ENCODE measurements at regions not wholly inside any gene's neighbourhood (a gene's known extent, or its start where the extent isn't known, plus 50 kb on each side); places are given as distances from the start of the nearest gene placed in this dataset.

DNA sequence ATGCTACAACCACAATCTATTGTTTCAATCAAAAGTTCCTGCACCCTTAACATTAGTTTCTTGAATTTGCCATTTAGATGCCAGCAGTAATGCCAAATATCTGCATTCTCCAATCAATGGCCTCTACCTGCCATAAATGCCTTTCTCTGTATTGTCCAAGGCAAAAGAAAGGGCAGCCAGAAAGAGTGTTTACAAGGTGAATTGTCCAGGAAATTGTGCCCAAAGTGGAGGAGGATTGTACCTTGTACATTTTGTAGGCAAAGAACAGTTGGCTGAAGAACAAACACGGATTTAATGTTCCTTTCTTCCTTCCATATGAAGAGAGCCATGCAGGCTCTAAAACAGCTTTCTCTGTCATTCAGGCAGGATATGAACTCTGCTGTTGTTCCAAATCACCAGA lies 181.5 kb downstream of the GUCY2F start:
- H3K27ac ChIP-seq (ENCODE audit: low read length) = no peak overlapping the region
- TF ChIP-seq CTCF (IDR thresholded peaks at IDR 0.05) (no peak), POLR2AphosphoS5 (IDR thresholded peaks at IDR 0.05; ENCODE audit: low read depth, low read length) (no peak), TCF7L2 (IDR thresholded peaks at IDR 0.05; ENCODE audit: low read depth, low read length) (no peak), SIN3A (IDR thresholded peaks at IDR 0.05; ENCODE audit: borderline replicate concordance, insufficient read depth, low read depth, low read length) (no peak)
- TF ChIP-seq, protein P1, sequence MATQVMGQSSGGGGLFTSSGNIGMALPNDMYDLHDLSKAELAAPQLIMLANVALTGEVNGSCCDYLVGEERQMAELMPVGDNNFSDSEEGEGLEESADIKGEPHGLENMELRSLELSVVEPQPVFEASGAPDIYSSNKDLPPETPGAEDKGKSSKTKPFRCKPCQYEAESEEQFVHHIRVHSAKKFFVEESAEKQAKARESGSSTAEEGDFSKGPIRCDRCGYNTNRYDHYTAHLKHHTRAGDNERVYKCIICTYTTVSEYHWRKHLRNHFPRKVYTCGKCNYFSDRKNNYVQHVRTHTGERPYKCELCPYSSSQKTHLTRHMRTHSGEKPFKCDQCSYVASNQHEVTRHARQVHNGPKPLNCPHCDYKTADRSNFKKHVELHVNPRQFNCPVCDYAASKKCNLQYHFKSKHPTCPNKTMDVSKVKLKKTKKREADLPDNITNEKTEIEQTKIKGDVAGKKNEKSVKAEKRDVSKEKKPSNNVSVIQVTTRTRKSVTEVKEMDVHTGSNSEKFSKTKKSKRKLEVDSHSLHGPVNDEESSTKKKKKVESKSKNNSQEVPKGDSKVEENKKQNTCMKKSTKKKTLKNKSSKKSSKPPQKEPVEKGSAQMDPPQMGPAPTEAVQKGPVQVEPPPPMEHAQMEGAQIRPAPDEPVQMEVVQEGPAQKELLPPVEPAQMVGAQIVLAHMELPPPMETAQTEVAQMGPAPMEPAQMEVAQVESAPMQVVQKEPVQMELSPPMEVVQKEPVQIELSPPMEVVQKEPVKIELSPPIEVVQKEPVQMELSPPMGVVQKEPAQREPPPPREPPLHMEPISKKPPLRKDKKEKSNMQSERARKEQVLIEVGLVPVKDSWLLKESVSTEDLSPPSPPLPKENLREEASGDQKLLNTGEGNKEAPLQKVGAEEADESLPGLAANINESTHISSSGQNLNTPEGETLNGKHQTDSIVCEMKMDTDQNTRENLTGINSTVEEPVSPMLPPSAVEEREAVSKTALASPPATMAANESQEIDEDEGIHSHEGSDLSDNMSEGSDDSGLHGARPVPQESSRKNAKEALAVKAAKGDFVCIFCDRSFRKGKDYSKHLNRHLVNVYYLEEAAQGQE (IDR thresholded peaks at IDR 0.05; ENCODE audit: insufficient read depth in 1 of 2, low read depth in 2 of 2, low read length in 1 of 2) = no peak
- H3K36me3 ChIP-seq (ENCODE audit: control insufficient read depth, insufficient read depth, low read length) = no peaks in the 10 kb centered on the region
- ATAC-seq (no peak), DNase-seq (ENCODE audit: low read depth, low spot score) (no peak)
- ChIA-PET POLR2A (no interaction called here), CTCF (no interaction called here)
- BruUV-seq (replicated peaks) = no TSS peak
- no peaks in the 10 kb centered on the region for H3K9me3 ChIP-seq (ENCODE audit: control insufficient read depth, insufficient read depth, low read depth, low read length)
- in situ Hi-C loops (cut with HindIII; ENCODE audit: low pct_unique_long_range_greater_than_20kb, low sequenced_read_pairs) (no loop called here), intact Hi-C loops (cut with micrococcal nuclease; ENCODE audit: unreplicated experiment) (no loop called here)
- no peaks in the 10 kb centered on the region for H3K4me1 ChIP-seq (ENCODE audit: control insufficient read depth, insufficient read depth, low read length)
- H3K4me3 ChIP-seq (ENCODE audit: low read depth in 2 of 2, low read length in 2 of 2) = no peak overlapping the region
- no peaks in the 10 kb centered on the region for H3K27me3 ChIP-seq (ENCODE audit: control insufficient read depth, insufficient read depth, low read length)

GRCh38 chrX:109299091-109299490 lies 182.8 kb downstream of the GUCY2F start:
- BruUV-seq (replicated peaks) = no TSS peak
- POLR2A ChIA-PET = no interaction called here
- Histone ChIP-seq H3K9me3 (ENCODE audit: control insufficient read depth, insufficient read depth, low read depth, low read length) (no peaks in the 10 kb centered on the region), H3K4me3 (ENCODE audit: low read depth in 2 of 2, low read length in 2 of 2) (no peak overlapping the region), H3K27ac (ENCODE audit: low read length) (no peak overlapping the region), H3K36me3 (ENCODE audit: control insufficient read depth, insufficient read depth, low read length) (no peaks in the 10 kb centered on the region), H3K4me1 (ENCODE audit: control insufficient read depth, insufficient read depth, low read length) (no peaks in the 10 kb centered on the region), H3K27me3 (ENCODE audit: control insufficient read depth, insufficient read depth, low read length) (no peaks in the 10 kb centered on the region)
- in situ Hi-C loops (cut with HindIII; ENCODE audit: low pct_unique_long_range_greater_than_20kb, low sequenced_read_pairs) (no loop called here), intact Hi-C loops (cut with micrococcal nuclease; ENCODE audit: unreplicated experiment) (no loop called here)
- DNase-seq (ENCODE audit: low read depth, low spot score) (no peak), ATAC-seq (no peak)
- CTCF ChIA-PET = no interaction called here
- TF ChIP-seq, protein P1 (IDR thresholded peaks at IDR 0.05; ENCODE audit: insufficient read depth in 1 of 2, low read depth in 2 of 2, low read length in 1 of 2) = no peak

Measured in Panc1 (cell line).